H9 (cell line): ENCODE measurements at regions not wholly inside any gene's neighbourhood (a gene's known extent, or its start where the extent isn't known, plus 50 kb on each side); places are given as distances from the start of the nearest gene placed in this dataset.

Experiments used
- DNase-seq: peaks from one replicate; pipeline ENCODE4 v3.0.0-alpha.2; 2017
- H2AFZ ChIP-seq: one replicate; pipeline ENCODE4 v1.6.1; 2013; ENCODE audit warnings: mild to moderate bottlenecking, low read length, control low read depth, moderate library complexity
- H2AK5ac ChIP-seq: 2 replicates; pipeline ENCODE4 v1.6.1; 2013; ENCODE audit warnings: low read length, control low read depth, mixed read lengths; ENCODE audit not compliant: insufficient read length
- H2BK120ac ChIP-seq: one replicate; pipeline ENCODE4 v1.6.1; 2013; ENCODE audit warnings: low read depth, mild to moderate bottlenecking, low read length, control low read depth, inconsistent platforms; ENCODE audit not compliant: poor library complexity, severe bottlenecking
- H2BK12ac ChIP-seq: 2 replicates; pipeline ENCODE4 v1.6.1; 2013; ENCODE audit warnings: low read length, control low read depth, mixed read lengths, low read depth; ENCODE audit not compliant: insufficient read length
- H2BK15ac ChIP-seq: 2 replicates; pipeline ENCODE4 v1.6.1; 2013; ENCODE audit warnings: low read depth, low read length, control low read depth
- H2BK20ac ChIP-seq: one replicate; pipeline ENCODE4 v1.6.1; 2013; ENCODE audit warnings: low read depth, mild to moderate bottlenecking, low read length, control low read depth, inconsistent platforms; ENCODE audit not compliant: poor library complexity, severe bottlenecking
- H2BK5ac ChIP-seq: 2 replicates; pipeline ENCODE4 v1.6.1; 2013; ENCODE audit warnings: low read length, control low read depth, mixed read lengths; ENCODE audit not compliant: insufficient read length
- H3K14ac ChIP-seq: 2 replicates; pipeline ENCODE4 v1.6.1; 2013; ENCODE audit warnings: low read length, control low read depth; ENCODE audit not compliant: insufficient read depth
- H3K18ac ChIP-seq: 2 replicates; pipeline ENCODE4 v1.6.1; 2013; ENCODE audit warnings: low read depth, mild to moderate bottlenecking, mixed read lengths, low read length, control low read depth; ENCODE audit not compliant: insufficient read length
- H3K23ac ChIP-seq: 2 replicates; pipeline ENCODE4 v1.6.1; 2013; ENCODE audit warnings: low read length, control low read depth, mixed read lengths, low read depth; ENCODE audit not compliant: insufficient read length
- H3K23me2 ChIP-seq: 2 replicates; pipeline ENCODE4 v1.6.1; 2013; ENCODE audit warnings: low read depth, mild to moderate bottlenecking, mixed read lengths, low read length, control low read depth; ENCODE audit not compliant: insufficient read length, poor library complexity, severe bottlenecking
- H3K27ac ChIP-seq: 2 replicates; pipeline ENCODE4 v1.5.1; 2013; ENCODE audit warnings: low read length, control low read depth, mixed read lengths, low read depth; ENCODE audit not compliant: insufficient read length
- H3K27me3 ChIP-seq: 2 replicates; pipeline ENCODE4 v1.6.1; 2013; ENCODE audit warnings: low read length, control low read depth, inconsistent platforms; ENCODE audit not compliant: insufficient read depth
- H3K4ac ChIP-seq: 2 replicates; pipeline ENCODE4 v1.6.1; 2013; ENCODE audit warnings: low read depth, mild to moderate bottlenecking, control low read depth, inconsistent platforms, low read length, moderate library complexity
- H3K4me1 ChIP-seq: 2 replicates; pipeline ENCODE4 v1.6.1; 2013; ENCODE audit warnings: low read length, control low read depth, inconsistent platforms; ENCODE audit not compliant: insufficient read depth
- H3K4me2 ChIP-seq: 2 replicates; pipeline ENCODE4 v1.6.1; 2013; ENCODE audit warnings: low read length, control low read depth, mixed read lengths; ENCODE audit not compliant: insufficient read length, insufficient read depth
- H3K56ac ChIP-seq: 2 replicates; pipeline ENCODE4 v1.6.1; 2013; ENCODE audit warnings: low read depth, mild to moderate bottlenecking, mixed read lengths, low read length, control low read depth; ENCODE audit not compliant: insufficient read length
- H3K79me1 ChIP-seq: 2 replicates; pipeline ENCODE4 v1.6.1; 2013; ENCODE audit warnings: low read depth, mild to moderate bottlenecking, moderate library complexity, low read length, control low read depth, inconsistent platforms; ENCODE audit not compliant: insufficient read depth, poor library complexity, severe bottlenecking
- H3K79me2 ChIP-seq: 2 replicates; pipeline ENCODE4 v1.6.1; 2013; ENCODE audit warnings: low read length, control low read depth, inconsistent platforms; ENCODE audit not compliant: insufficient read depth
- H3K9ac ChIP-seq: 2 replicates; pipeline ENCODE4 v1.6.1; 2013; ENCODE audit warnings: low read length, control low read depth, mixed read lengths; ENCODE audit not compliant: insufficient read length; ENCODE audit errors: extremely low read depth
- H3K9me3 ChIP-seq: one replicate; pipeline ENCODE4 v1.6.1; 2013; ENCODE audit warnings: low read depth, low read length, inconsistent platforms; ENCODE audit not compliant: control insufficient read depth
- H3T11ph ChIP-seq: one replicate; pipeline ENCODE4 v1.6.1; 2013; ENCODE audit warnings: mild to moderate bottlenecking, low read length, control low read depth, inconsistent platforms
- H4K20me1 ChIP-seq: one replicate; pipeline ENCODE4 v1.6.1; 2013; ENCODE audit not compliant: control insufficient read depth, insufficient read length, insufficient read depth
- H4K5ac ChIP-seq: 2 replicates; pipeline ENCODE4 v1.6.1; 2013; ENCODE audit warnings: low read depth, mild to moderate bottlenecking, mixed read lengths, low read length, control low read depth; ENCODE audit not compliant: insufficient read length
- H4K8ac ChIP-seq: replicated peaks from 2 replicates; pipeline ENCODE4 v1.6.1; 2013; ENCODE audit warnings: low read length, control low read depth, mixed read lengths, low read depth; ENCODE audit not compliant: insufficient read length
- H4K91ac ChIP-seq: 2 replicates; pipeline ENCODE4 v1.6.1; 2013; ENCODE audit warnings: low read depth, mild to moderate bottlenecking, moderate library complexity, mixed read lengths, low read length, control low read depth; ENCODE audit not compliant: insufficient read length
- H3K27ac Mint-ChIP-seq, 3 experiments: 2 replicates in 2 of 3; 3 replicates in 1 of 3; pipeline ENCODE4 v1.8.0; 2020 to 2021; ENCODE audit warnings: mixed read lengths in 3 of 3, mild to moderate bottlenecking in 1 of 3, moderate library complexity in 1 of 3
- H3K27me3 Mint-ChIP-seq: 2 replicates; pipeline ENCODE4 v1.8.0; 2021; ENCODE audit warnings: low read depth, mild to moderate bottlenecking, moderate library complexity, mixed read lengths
- H3K36me3 Mint-ChIP-seq, 3 experiments: 2 replicates in 2 of 3; 3 replicates in 1 of 3; pipeline ENCODE4 v1.8.0; 2020 to 2021; ENCODE audit warnings: low read depth in 3 of 3, mixed read lengths in 3 of 3; ENCODE audit not compliant: insufficient read depth in 1 of 3
- H3K4me1 Mint-ChIP-seq, 2 experiments: 2 replicates each; pipeline ENCODE4 v1.8.0; 2020; ENCODE audit warnings: mixed read lengths in 2 of 2
- H3K4me3 Mint-ChIP-seq, 2 experiments: 2 replicates in 1 of 2; 3 replicates in 1 of 2; pipeline ENCODE4 v1.8.0; 2020 to 2021; ENCODE audit warnings: mild to moderate bottlenecking in 2 of 2, mixed read lengths in 2 of 2, moderate library complexity in 1 of 2
- H3K9me3 Mint-ChIP-seq, 2 experiments: 2 replicates in 1 of 2; 3 replicates in 1 of 2; pipeline ENCODE4 v1.8.0; 2020; ENCODE audit warnings: mild to moderate bottlenecking in 2 of 2, mixed read lengths in 2 of 2, moderate library complexity in 1 of 2
- CTCF ChIP-seq: fragments of 200-600 bp; sonication (generic); conservative IDR thresholded peaks from 3 replicates; pipeline ENCODE4 v1.8.0; 2021; ENCODE audit warnings: antibody characterized with exemption, mild to moderate bottlenecking
- WGBS: extraction: QIAGEN DNeasy Blood & Tissue Kit; methylation state at CpG from one replicate; pipeline ENCODE4 v1.1.7; 2013; ENCODE audit warnings: missing lambda C conversion rate, low lambda C conversion rate, mixed read lengths; ENCODE audit not compliant: insufficient read length; ENCODE audit errors: extremely low coverage; 5-methylcytosine and 5-hydroxymethylcytosine counted together

GRCh38 chr4:66123831-66124413 lies 453.6 kb upstream of the EPHA5 start:
- Histone ChIP-seq H2BK12ac (no peak overlapping the region), H3K18ac (no peak overlapping the region), H3K9me3 (no peaks in the 10 kb centered on the region), H2BK5ac (no peak overlapping the region), H2BK120ac (no peak overlapping the region), H2BK20ac (no peak overlapping the region), H3K56ac (no peak overlapping the region), H3K27ac (no peak overlapping the region), H3K23me2 (no peaks in the 10 kb centered on the region), H4K91ac (no peak overlapping the region), H3K23ac (no peak overlapping the region), H3K4me1 (no peaks in the 10 kb centered on the region), H4K5ac (no peak overlapping the region), H3K79me2 (no peaks in the 10 kb centered on the region), H3K14ac (no peak overlapping the region), H2AK5ac (no peak overlapping the region), H3K4me2 (no peak overlapping the region), H4K20me1 (no peaks in the 10 kb centered on the region), H3K4ac (no peak overlapping the region), H4K8ac (no peak overlapping the region), H3K79me1 (no peaks in the 10 kb centered on the region), H3K27me3 (no peaks in the 10 kb centered on the region), H3K9ac (no peak overlapping the region), H3T11ph (no peak overlapping the region), H2AFZ (no peak overlapping the region), H2BK15ac (no peak overlapping the region)
- Mint-ChIP-seq H3K27ac (no peak overlapping the region), H3K36me3 (no peaks in the 10 kb centered on the region), H3K4me3 (no peak overlapping the region), H3K27me3 (no peaks in the 10 kb centered on the region), H3K9me3 (no peaks in the 10 kb centered on the region), H3K4me1 (peaks cover 3 to 4% of the 10 kb centered on the region in 2 experiments; a peak in 1 of 4 replicates)
- DNase-seq, result no peak
- TF ChIP-seq CTCF, result no peak
- WGBS, result no CpG with 5 or more reads among the region's 1 CpG
